Heart right ventricle (tissue), 16 donors: ENCODE measurements at regions not wholly inside any gene's neighbourhood (a gene's known extent, or its start where the extent isn't known, plus 50 kb on each side); places are given as distances from the start of the nearest gene placed in this dataset.
"Not testable (repeated sequence)": the region's sequence is repeated elsewhere in the genome, so short reads cannot be mapped to it uniquely, and the experiment has no call there.

Source experiments
- ATAC-seq, 8 donors: fragments of 200-7000 bp; cut with Tn5 transposase; one replicate each; pipeline ENCODE4 v1.9.1; 2020; ENCODE audit warnings: mild to moderate bottlenecking in 8 of 8, moderate library complexity in 8 of 8, moderate number of reproducible peaks in 1 of 8
- DNase-seq, 2 donors: peaks; one replicate each; pipeline ENCODE4 v3.0.0-alpha.2; 2020
- H3K27ac ChIP-seq, 10 donors: fragments of 200-600 bp; sonication (generic) in 2 of 10; one replicate each; pipeline versions ENCODE4 v1.5.0 to v1.8.0; 2020 to 2022; ENCODE audit warnings: mild to moderate bottlenecking in 3 of 10
- H3K27me3 ChIP-seq, 7 donors: fragments of 200-600 bp; one replicate each; pipeline ENCODE4 v1.8.0; 2021 to 2022; ENCODE audit warnings: mild to moderate bottlenecking in 2 of 7
- H3K36me3 ChIP-seq, 9 donors: fragments of 200-600 bp; sonication (generic) in 1 of 9; one replicate each; pipeline versions ENCODE4 v1.5.0 to v1.8.0; 2020 to 2022; ENCODE audit warnings: mild to moderate bottlenecking in 2 of 9
- H3K4me1 ChIP-seq, 9 donors: fragments of 200-600 bp; sonication (generic) in 1 of 9; one replicate each; pipeline versions ENCODE4 v1.5.0 to v1.8.0; 2020 to 2022; ENCODE audit warnings: mild to moderate bottlenecking in 4 of 9
- H3K4me3 ChIP-seq, 10 donors: fragments of 200-600 bp; sonication (generic) in 2 of 10; one replicate each; pipeline versions ENCODE4 v1.5.0 to v1.8.0; 2020 to 2022; ENCODE audit warnings: mild to moderate bottlenecking in 7 of 10, moderate library complexity in 2 of 10
- H3K9me3 ChIP-seq, 11 donors: fragments of 200-600 bp in 10 of 11; sonication (generic) in 2 of 11; one replicate each; pipeline versions ENCODE4 v1.5.0 to v1.8.0; 2013 to 2022; ENCODE audit warnings: mild to moderate bottlenecking in 2 of 11, control low read depth in 1 of 11, moderate library complexity in 1 of 11
- CTCF ChIP-seq, 9 donors: fragments of 200-600 bp; sonication (generic) in 2 of 9; IDR thresholded peaks; one replicate each; pipeline versions ENCODE4 v1.5.0 to v1.8.0; 2021 to 2022; ENCODE audit warnings: antibody characterized with exemption in 9 of 9, mild to moderate bottlenecking in 5 of 9, moderate library complexity in 1 of 9
- WGBS, 2 donors: extraction: QIAGEN DNeasy Blood & Tissue Kit; methylation state at CpG; one replicate each; pipeline ENCODE4 v1.1.7; 2013; ENCODE audit warnings: inconsistent platforms in 1 of 2; 5-methylcytosine and 5-hydroxymethylcytosine counted together
- intact Hi-C, 10 donors: fragments of 100-400 bp; cut with DNase I; formaldehyde crosslinking; loops; one replicate each; pipeline versions ENCODE4 v1.11.1 to v1.14.2; 2022
- donor health status: Arrhythmogenic right ventricular cardiomyopathy.
- donor health status: ischemic (EF 13 %, LVEDD 7.1; RV severe dilation, severe dysfunction).
- donor health status: healthy with polysubstance abuse.
- donor health status: DM: no; HTN: yes; CAD: no.
- donor health status: DM: no; HTN: no; CAD: no.
- donor health status: ischemic (EF 25% LVEDD 6.9; RV normal size, moderate dysfunction).
- donor health status: ischemic (EF 25% LVEDD 5.7; RV mildly dilated, moderate dysfunction).
- donor health status: healthy.
- donor health status: DM: yes; HTN: yes; CAD: no.
- donor health status: Ischemic cardiomyopathy.
- donor health status: ischemic (EF 35%, LVEDD 5.7; RV mildly dilated, moderate dysfunction).
- donor health status: nonischemic (EF 11% LVEDD 7.7; RV severe dilation, severe dysfunction).
- donor health status: DM: yes; HTN: yes; CAD: no.
- donor health status: PGD.
- donor health status: ischemic (EF 29% LVEDD 5.4; RV normal size, mild dysfunction).
- donor health status: nonischemic (EF 23%, LVEDD 6.1; RV moderate dilation, normal function).

DNA sequence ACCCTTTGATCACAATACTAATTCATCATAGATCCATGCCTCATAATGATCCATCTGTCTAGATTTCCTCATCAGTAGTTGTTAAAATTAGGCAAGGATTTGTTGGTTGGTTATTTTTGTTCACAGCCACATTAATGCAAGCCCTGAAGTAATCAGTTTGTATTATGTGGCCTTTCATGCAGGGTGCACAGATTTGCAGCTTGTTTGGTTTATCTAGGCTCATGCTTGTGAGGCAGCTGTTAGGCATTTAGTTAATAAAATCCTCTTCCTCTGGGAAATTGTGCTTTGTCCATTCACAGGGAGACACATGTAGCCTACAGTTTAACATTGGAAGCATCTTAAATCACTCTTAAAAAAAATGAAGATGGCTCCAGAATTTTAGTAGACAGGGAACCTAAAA is 162.8 kb upstream of the ZNF385D start:
- Histone ChIP-seq H3K27ac (no peak overlapping the region), H3K4me1 (peaks cover 0 to 54% (median 0%) of the 10 kb centered on the region in 9 donors), H3K4me3 (no peak overlapping the region), H3K36me3 (no peaks in the 10 kb centered on the region), H3K27me3 (no peaks in the 10 kb centered on the region), H3K9me3 (no peaks in the 10 kb centered on the region)
- TF ChIP-seq CTCF (IDR thresholded peaks at IDR 0.05): no peak
- ATAC-seq (peak in 1 of 8 donors; percentile 38), DNase-seq (no peak)
- intact Hi-C loops: no loop called here

- WGBS, 2 donors: 56 to 65% methylated on average over 2 of the region's 2 CpGs
- Histone ChIP-seq H3K4me1 (peaks cover 0 to 54% (median 0%) of the 10 kb centered on the region in 9 donors), H3K36me3 (no peaks in the 10 kb centered on the region), H3K27me3 (no peaks in the 10 kb centered on the region), H3K4me3 (no peak overlapping the region), H3K27ac (no peak overlapping the region), H3K9me3 (no peaks in the 10 kb centered on the region)
- DNase-seq: no peak
- no peak for ATAC-seq
- TF ChIP-seq CTCF (IDR thresholded peaks at IDR 0.05): no peak
- intact Hi-C loops: no loop called here
Measured at GRCh38 chr3:21914451-21914850, 163.4 kb upstream of the ZNF385D start.

- WGBS, 2 donors: 48% methylated on average over 2 of the region's 2 CpGs
- Histone ChIP-seq H3K9me3 (peaks cover 0 to 7% (median 0%) of the 10 kb centered on the region in 11 donors), H3K36me3 (no peaks in the 10 kb centered on the region), H3K4me1 (peaks cover 0 to 30% (median 0%) of the 10 kb centered on the region in 9 donors), H3K27ac (peak overlapping the region in 3 of 10 donors; percentile 16 to 62 (median 59)), H3K4me3 (no peak overlapping the region), H3K27me3 (no peaks in the 10 kb centered on the region)
- TF ChIP-seq CTCF (IDR thresholded peaks at IDR 0.05): no peak
- ATAC-seq (peak in 2 of 8 donors; percentile 74 to 77), DNase-seq (no peak)
- intact Hi-C loops: no loop called here
Measured at GRCh38 chr3:21919383-21919782, 168.4 kb upstream of the ZNF385D start.

GRCh38 chr3:21920421-21920861 is 169.4 kb upstream of the ZNF385D start:
- H3K9me3 ChIP-seq: peaks cover 0 to 15% (median 0%) of the 10 kb centered on the region in 11 donors
- WGBS, 2 donors: 74 to 86% methylated on average over 1 of the region's 1 CpG
- peak in 4 of 8 donors; percentile 55 to 90 (median 69) for ATAC-seq

GRCh38 chr3:21923156-21923555 is 172.1 kb upstream of the ZNF385D start:
- H3K36me3 ChIP-seq, ATAC-seq, H3K27ac ChIP-seq, intact Hi-C loops, DNase-seq, H3K27me3 ChIP-seq, H3K4me3 ChIP-seq: not testable (repeated sequence)
- Histone ChIP-seq H3K4me1 (peaks cover 0 to 20% (median 0%) of the 10 kb centered on the region in 9 donors), H3K9me3 (peaks cover 0 to 18% (median 0%) of the 10 kb centered on the region in 11 donors)
- WGBS, 2 donors: 88% methylated on average over 1 of the region's 1 CpG

More at GRCh38 chr3:21920421-21920861, 169.4 kb upstream of the ZNF385D start:
- no peak for DNase-seq
- no peak overlapping the region for H3K4me3 ChIP-seq
- peak overlapping the region in 3 of 10 donors; percentile 16 to 62 (median 59) for H3K27ac ChIP-seq
- intact Hi-C loops: no loop called here
- no peaks in the 10 kb centered on the region for H3K36me3 ChIP-seq
- TF ChIP-seq CTCF (IDR thresholded peaks at IDR 0.05): no peak
- H3K27me3 ChIP-seq: no peaks in the 10 kb centered on the region
- H3K4me1 ChIP-seq: peaks cover 0 to 22% (median 0%) of the 10 kb centered on the region in 9 donors
